HCT116 (cell line): ENCODE measurements at regions not wholly inside any gene's neighbourhood (a gene's known extent, or its start where the extent isn't known, plus 50 kb on each side); places are given as distances from the start of the nearest gene placed in this dataset.

Experiments used
- TCF7L2 ChIP-seq: IDR thresholded peaks from 2 replicates; pipeline ENCODE4 v1.7.0; 2011; ENCODE audit warnings: borderline replicate concordance, inconsistent platforms; ENCODE audit not compliant: insufficient read depth, insufficient read length; ENCODE audit errors: extremely low read depth
- TF ChIP-seq, protein P1 (sequence below), 3 experiments: fragments of 200-600 bp in 1 of 3; sonication (generic) in 1 of 3; IDR thresholded peaks in 2 of 3; conservative IDR thresholded peaks in 1 of 3; 2 replicates each; pipeline ENCODE4 v1.5.1; 2012 to 2017; ENCODE audit warnings: low read depth in 2 of 3, low read length in 2 of 3, antibody characterized with exemption in 1 of 3, borderline replicate concordance in 1 of 3, control low read depth in 1 of 3, mild to moderate bottlenecking in 1 of 3, mixed read lengths in 1 of 3, mixed run types in 1 of 3, moderate library complexity in 1 of 3; ENCODE audit not compliant: insufficient read depth in 1 of 3

DNA sequence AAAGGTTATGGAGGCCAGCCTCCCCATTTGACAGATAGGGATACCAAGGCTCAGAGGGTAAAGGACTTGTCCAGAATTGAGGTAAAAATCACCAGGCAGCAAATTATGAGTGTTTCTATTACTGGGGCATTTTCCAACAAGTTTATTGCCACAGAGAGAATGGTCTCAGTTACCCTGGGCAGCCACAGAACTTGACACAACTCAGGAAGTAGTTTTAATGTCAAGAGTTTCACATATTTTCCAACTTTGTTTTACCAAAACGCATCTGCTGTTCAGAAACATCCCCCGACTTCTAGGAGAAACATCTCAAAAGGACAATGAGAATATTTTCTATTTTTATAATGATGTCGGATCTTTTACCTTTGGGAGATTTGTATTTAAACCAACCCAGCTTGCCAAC is 107.5 kb upstream of the MRPS22 start:
- TF ChIP-seq TCF7L2 = no peak
- TF ChIP-seq, protein P1, sequence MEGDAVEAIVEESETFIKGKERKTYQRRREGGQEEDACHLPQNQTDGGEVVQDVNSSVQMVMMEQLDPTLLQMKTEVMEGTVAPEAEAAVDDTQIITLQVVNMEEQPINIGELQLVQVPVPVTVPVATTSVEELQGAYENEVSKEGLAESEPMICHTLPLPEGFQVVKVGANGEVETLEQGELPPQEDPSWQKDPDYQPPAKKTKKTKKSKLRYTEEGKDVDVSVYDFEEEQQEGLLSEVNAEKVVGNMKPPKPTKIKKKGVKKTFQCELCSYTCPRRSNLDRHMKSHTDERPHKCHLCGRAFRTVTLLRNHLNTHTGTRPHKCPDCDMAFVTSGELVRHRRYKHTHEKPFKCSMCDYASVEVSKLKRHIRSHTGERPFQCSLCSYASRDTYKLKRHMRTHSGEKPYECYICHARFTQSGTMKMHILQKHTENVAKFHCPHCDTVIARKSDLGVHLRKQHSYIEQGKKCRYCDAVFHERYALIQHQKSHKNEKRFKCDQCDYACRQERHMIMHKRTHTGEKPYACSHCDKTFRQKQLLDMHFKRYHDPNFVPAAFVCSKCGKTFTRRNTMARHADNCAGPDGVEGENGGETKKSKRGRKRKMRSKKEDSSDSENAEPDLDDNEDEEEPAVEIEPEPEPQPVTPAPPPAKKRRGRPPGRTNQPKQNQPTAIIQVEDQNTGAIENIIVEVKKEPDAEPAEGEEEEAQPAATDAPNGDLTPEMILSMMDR (IDR thresholded peaks at IDR 0.05 in 2 of 3, conservative IDR thresholded peaks at IDR 0.05 in 1 of 3; ENCODE audit: borderline replicate concordance in 1 of 3, insufficient read depth in 1 of 3, low read depth in 2 of 3, low read length in 2 of 3) = no peak
